22Rv1 (cell line): ENCODE measurements at regions not wholly inside any gene's neighbourhood (a gene's known extent, or its start where the extent isn't known, plus 50 kb on each side); places are given as distances from the start of the nearest gene placed in this dataset.

ENCODE experiments used
- ZFX ChIP-seq: fragments of 450-650 bp; IDR thresholded peaks from 2 replicates; pipeline ENCODE4 v1.6.1; 2017; ENCODE audit warnings: antibody characterized with exemption, borderline replicate concordance
- TF ChIP-seq, protein P1 (sequence below): fragments of 450-650 bp; IDR thresholded peaks from 2 replicates; pipeline ENCODE4 v1.5.1; 2017; ENCODE audit warnings: mild to moderate bottlenecking

DNA sequence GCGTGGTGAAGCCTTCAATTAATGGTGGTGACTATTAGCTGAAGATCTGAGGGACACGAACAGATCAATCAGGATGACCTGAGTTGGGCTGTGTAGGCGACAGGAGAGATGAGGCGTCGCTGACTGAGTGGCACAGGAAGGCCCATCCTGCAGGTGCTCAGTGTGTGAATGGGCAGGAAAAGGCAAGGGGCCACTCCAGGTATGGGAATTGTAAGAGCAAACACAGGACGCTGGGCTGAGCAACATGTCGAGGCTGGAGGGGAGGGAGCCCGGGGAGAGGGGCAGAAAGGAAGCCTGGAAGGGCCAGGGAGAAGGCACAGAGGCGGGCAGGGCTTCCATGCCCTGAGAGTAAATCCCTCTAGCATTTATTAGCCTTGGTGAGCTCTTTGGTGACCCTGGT, 151.0 kb downstream of the VEGFA start:
- TF ChIP-seq ZFX = no peak
- TF ChIP-seq, protein P1, sequence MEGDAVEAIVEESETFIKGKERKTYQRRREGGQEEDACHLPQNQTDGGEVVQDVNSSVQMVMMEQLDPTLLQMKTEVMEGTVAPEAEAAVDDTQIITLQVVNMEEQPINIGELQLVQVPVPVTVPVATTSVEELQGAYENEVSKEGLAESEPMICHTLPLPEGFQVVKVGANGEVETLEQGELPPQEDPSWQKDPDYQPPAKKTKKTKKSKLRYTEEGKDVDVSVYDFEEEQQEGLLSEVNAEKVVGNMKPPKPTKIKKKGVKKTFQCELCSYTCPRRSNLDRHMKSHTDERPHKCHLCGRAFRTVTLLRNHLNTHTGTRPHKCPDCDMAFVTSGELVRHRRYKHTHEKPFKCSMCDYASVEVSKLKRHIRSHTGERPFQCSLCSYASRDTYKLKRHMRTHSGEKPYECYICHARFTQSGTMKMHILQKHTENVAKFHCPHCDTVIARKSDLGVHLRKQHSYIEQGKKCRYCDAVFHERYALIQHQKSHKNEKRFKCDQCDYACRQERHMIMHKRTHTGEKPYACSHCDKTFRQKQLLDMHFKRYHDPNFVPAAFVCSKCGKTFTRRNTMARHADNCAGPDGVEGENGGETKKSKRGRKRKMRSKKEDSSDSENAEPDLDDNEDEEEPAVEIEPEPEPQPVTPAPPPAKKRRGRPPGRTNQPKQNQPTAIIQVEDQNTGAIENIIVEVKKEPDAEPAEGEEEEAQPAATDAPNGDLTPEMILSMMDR = no peak
